ENCODE measurements at regions not wholly inside any gene's neighbourhood (a gene's known extent, or its start where the extent isn't known, plus 50 kb on each side); places are given as distances from the start of the nearest gene placed in this dataset.

- H3K79me2 ChIP-seq (replicated peaks; ENCODE audit: insufficient read depth, low read length), result no peaks in the 10 kb centered on the region
- no peak overlapping the region for H3K4me2 ChIP-seq (ENCODE audit: low read length)
- no peak overlapping the region for H3K9ac ChIP-seq (ENCODE audit: low read length)
- H3K27ac ChIP-seq (ENCODE audit: low read length), result no peak overlapping the region
- no peak overlapping the region for H2AFZ ChIP-seq (ENCODE audit: low read depth, low read length)
- TF ChIP-seq CTCF (IDR thresholded peaks at IDR 0.05; ENCODE audit: poor library complexity, severe bottlenecking) (no peak), REST (IDR thresholded peaks at IDR 0.05; ENCODE audit: borderline replicate concordance) (no peak), POLR2AphosphoS5 (IDR thresholded peaks at IDR 0.05) (no peak)
- H3K36me3 ChIP-seq (ENCODE audit: insufficient read depth, low read length), result no peaks in the 10 kb centered on the region
- H3F3A ChIP-seq (ENCODE audit: insufficient read depth, low read length, poor library complexity, severe bottlenecking), result peaks cover 3% of the 10 kb centered on the region
- no peak overlapping the region for H3K4me3 ChIP-seq (ENCODE audit: low read length)
- no peaks in the 10 kb centered on the region for H3K9me3 ChIP-seq (ENCODE audit: low read length)
- no peaks in the 10 kb centered on the region for H4K20me1 ChIP-seq (ENCODE audit: insufficient read depth)
- no peaks in the 10 kb centered on the region for H3K27me3 ChIP-seq (ENCODE audit: insufficient read depth, low read depth, low read length)
- H3K9me2 ChIP-seq (ENCODE audit: insufficient read depth, low read length), result no peaks in the 10 kb centered on the region
Measured at GRCh38 chr6:167710363-167710920, 116.3 kb upstream of the AFDN start.

GRCh38 chr6:167711211-167711610, 115.5 kb upstream of the AFDN start:
- Histone ChIP-seq H3K27me3 (ENCODE audit: insufficient read depth, low read depth, low read length) (no peaks in the 10 kb centered on the region), H4K20me1 (ENCODE audit: insufficient read depth) (no peaks in the 10 kb centered on the region), H3K9me2 (ENCODE audit: insufficient read depth, low read length) (no peaks in the 10 kb centered on the region), H3K79me2 (replicated peaks; ENCODE audit: insufficient read depth, low read length) (no peaks in the 10 kb centered on the region), H3F3A (ENCODE audit: insufficient read depth, low read length, poor library complexity, severe bottlenecking) (peaks cover 3% of the 10 kb centered on the region), H3K9me3 (ENCODE audit: low read length) (no peaks in the 10 kb centered on the region), H3K9ac (ENCODE audit: low read length) (no peak overlapping the region), H3K4me3 (ENCODE audit: low read length) (no peak overlapping the region), H2AFZ (ENCODE audit: low read depth, low read length) (no peak overlapping the region), H3K27ac (ENCODE audit: low read length) (no peak overlapping the region), H3K4me2 (ENCODE audit: low read length) (no peak overlapping the region), H3K36me3 (ENCODE audit: insufficient read depth, low read length) (no peaks in the 10 kb centered on the region)
- no peak for TF ChIP-seq POLR2AphosphoS5 (IDR thresholded peaks at IDR 0.05)

- Histone ChIP-seq H3K4me2 (ENCODE audit: low read length) (no peak overlapping the region), H3K9me2 (ENCODE audit: insufficient read depth, low read length) (no peaks in the 10 kb centered on the region), H3K27me3 (ENCODE audit: insufficient read depth, low read depth, low read length) (no peaks in the 10 kb centered on the region), H3F3A (ENCODE audit: insufficient read depth, low read length, poor library complexity, severe bottlenecking) (peaks cover 3% of the 10 kb centered on the region), H3K36me3 (ENCODE audit: insufficient read depth, low read length) (no peaks in the 10 kb centered on the region), H3K27ac (ENCODE audit: low read length) (no peak overlapping the region), H3K9me3 (ENCODE audit: low read length) (no peaks in the 10 kb centered on the region), H3K4me3 (ENCODE audit: low read length) (no peak overlapping the region), H4K20me1 (ENCODE audit: insufficient read depth) (no peaks in the 10 kb centered on the region), H2AFZ (ENCODE audit: low read depth, low read length) (no peak overlapping the region), H3K79me2 (replicated peaks; ENCODE audit: insufficient read depth, low read length) (no peaks in the 10 kb centered on the region), H3K9ac (ENCODE audit: low read length) (no peak overlapping the region)
- TF ChIP-seq CTCF (IDR thresholded peaks at IDR 0.05; ENCODE audit: poor library complexity, severe bottlenecking) (no peak), REST (IDR thresholded peaks at IDR 0.05; ENCODE audit: borderline replicate concordance) (no peak), MXI1 (conservative IDR thresholded peaks at IDR 0.05; ENCODE audit: poor library complexity, severe bottlenecking) (no peak), RAD21 (conservative IDR thresholded peaks at IDR 0.05) (no peak), TAF1 (IDR thresholded peaks at IDR 0.05; ENCODE audit: low read depth) (no peak), EZH2 (IDR thresholded peaks at IDR 0.05; ENCODE audit: borderline replicate concordance, insufficient read depth, low read length, poor library complexity, severe bottlenecking) (no peak), EP300 (conservative IDR thresholded peaks at IDR 0.05; ENCODE audit: poor library complexity, severe bottlenecking) (no peak), POLR2AphosphoS5 (IDR thresholded peaks at IDR 0.05) (no peak), SMC3 (conservative IDR thresholded peaks at IDR 0.05; ENCODE audit: poor library complexity) (no peak)
Measured at GRCh38 chr6:167711768-167712730, 114.7 kb upstream of the AFDN start.
